CD4-positive, CD25-positive, alpha-beta regulatory T cell (primary cell): ENCODE measurements at regions not wholly inside any gene's neighbourhood (a gene's known extent, or its start where the extent isn't known, plus 50 kb on each side); places are given as distances from the start of the nearest gene placed in this dataset.

Experiments used
- ATAC-seq, 2 donors: fragments of 150-1000 bp; cut with Tn5 transposase; one replicate each; pipeline ENCODE4 v1.10.0; 2021; ENCODE audit warnings: low read depth in 2 of 2, moderate number of reproducible peaks in 2 of 2, moderate library complexity in 1 of 2
- DNase-seq, 3 donors: peaks; one replicate each; pipeline versions ENCODE4 v3.0.0 to v3.0.0-alpha.2; 2012 to 2022; ENCODE audit warnings: mixed read lengths in 1 of 3
- H3K27ac ChIP-seq: one replicate; pipeline ENCODE4 v1.7.0; 2013; ENCODE audit warnings: mild to moderate bottlenecking, low read length; ENCODE audit not compliant: insufficient read depth, poor library complexity, severe bottlenecking
- H3K27me3 ChIP-seq: one replicate; pipeline ENCODE4 v1.7.0; 2013; ENCODE audit warnings: low read length; ENCODE audit not compliant: control insufficient read depth, insufficient read depth
- H3K36me3 ChIP-seq: one replicate; pipeline ENCODE4 v1.7.0; 2013; ENCODE audit warnings: mild to moderate bottlenecking, low read length, moderate library complexity; ENCODE audit not compliant: control insufficient read depth, insufficient read depth
- H3K4me1 ChIP-seq: 2 replicates; pipeline ENCODE4 v1.7.0; 2013; ENCODE audit warnings: mild to moderate bottlenecking, low read length; ENCODE audit not compliant: insufficient read depth, control insufficient read depth, poor library complexity, severe bottlenecking
- H3K4me3 ChIP-seq: one replicate; pipeline ENCODE4 v1.7.0; 2013; ENCODE audit warnings: low read depth, mild to moderate bottlenecking, low read length, moderate library complexity
- H3K9me3 ChIP-seq, 2 experiments: 1 replicate in 1 of 2; 2 replicates in 1 of 2; pipeline ENCODE4 v1.7.0; 2013; ENCODE audit warnings: low read length in 2 of 2, mild to moderate bottlenecking in 1 of 2, moderate library complexity in 1 of 2; ENCODE audit not compliant: control insufficient read depth in 2 of 2
- H3K27ac Mint-ChIP-seq, 3 donors: one replicate each; pipeline ENCODE4 v1.8.0; 2020 to 2022; ENCODE audit warnings: mild to moderate bottlenecking in 3 of 3, mixed read lengths in 3 of 3, moderate library complexity in 2 of 3
- H3K27me3 Mint-ChIP-seq: one replicate; pipeline ENCODE4 v1.8.0; 2022; ENCODE audit warnings: mild to moderate bottlenecking, mixed read lengths
- H3K36me3 Mint-ChIP-seq: one replicate; pipeline ENCODE4 v1.8.0; 2020; ENCODE audit warnings: mixed read lengths
- H3K4me1 Mint-ChIP-seq, 4 donors: one replicate each; pipeline ENCODE4 v1.8.0; 2020 to 2022; ENCODE audit warnings: mixed read lengths in 4 of 4, mild to moderate bottlenecking in 1 of 4
- H3K4me3 Mint-ChIP-seq, 4 donors: one replicate each; pipeline ENCODE4 v1.8.0; 2020 to 2022; ENCODE audit warnings: mild to moderate bottlenecking in 4 of 4, mixed read lengths in 4 of 4, moderate library complexity in 3 of 4
- H3K9me3 Mint-ChIP-seq, 7 donors: one replicate each; pipeline ENCODE4 v1.8.0; 2020 to 2022; ENCODE audit warnings: mixed read lengths in 7 of 7, mild to moderate bottlenecking in 3 of 7, moderate library complexity in 2 of 7

GRCh38 chr5:155684417-155684816, 642.5 kb upstream of the SGCD start:
- DNase-seq, result no peak
- no peaks in the 10 kb centered on the region for H3K36me3 ChIP-seq
- H3K9me3 ChIP-seq, result no peaks in the 10 kb centered on the region
- H3K4me1 ChIP-seq, result no peaks in the 10 kb centered on the region
- ATAC-seq, result no peak
- no peak overlapping the region for H3K27ac ChIP-seq
- H3K27ac Mint-ChIP-seq, result no peak overlapping the region
- H3K9me3 Mint-ChIP-seq, result peaks cover 0 to 6% (median 2%) of the 10 kb centered on the region in 7 donors
- H3K4me3 ChIP-seq, result no peak overlapping the region
- no peaks in the 10 kb centered on the region for H3K27me3 ChIP-seq
- H3K4me3 Mint-ChIP-seq, result no peak overlapping the region
- H3K4me1 Mint-ChIP-seq, result no peaks in the 10 kb centered on the region
- no peaks in the 10 kb centered on the region for H3K27me3 Mint-ChIP-seq
- H3K36me3 Mint-ChIP-seq, result no peaks in the 10 kb centered on the region

- ATAC-seq, result no peak
- Histone ChIP-seq H3K4me1 (no peaks in the 10 kb centered on the region), H3K9me3 (no peaks in the 10 kb centered on the region), H3K36me3 (no peaks in the 10 kb centered on the region), H3K27me3 (no peaks in the 10 kb centered on the region), H3K27ac (no peak overlapping the region), H3K4me3 (no peak overlapping the region)
- H3K36me3 Mint-ChIP-seq, result no peaks in the 10 kb centered on the region
- no peak for DNase-seq
- no peak overlapping the region for H3K27ac Mint-ChIP-seq
- no peak overlapping the region for H3K4me3 Mint-ChIP-seq
- H3K9me3 Mint-ChIP-seq, result peaks cover 0 to 6% (median 0%) of the 10 kb centered on the region in 7 donors
- no peaks in the 10 kb centered on the region for H3K27me3 Mint-ChIP-seq
- H3K4me1 Mint-ChIP-seq, result no peaks in the 10 kb centered on the region
Measured at GRCh38 chr5:155686131-155686530, 640.8 kb upstream of the SGCD start.

GRCh38 chr5:155689406-155689805, 637.6 kb upstream of the SGCD start:
- H3K27me3 ChIP-seq, result no peaks in the 10 kb centered on the region
- no peaks in the 10 kb centered on the region for H3K27me3 Mint-ChIP-seq
- no peak overlapping the region for H3K27ac Mint-ChIP-seq

GRCh38 chr5:155696362-155696761, 630.6 kb upstream of the SGCD start:
- Mint-ChIP-seq H3K9me3 (peaks cover 0 to 7% (median 0%) of the 10 kb centered on the region in 7 donors), H3K27me3 (no peaks in the 10 kb centered on the region), H3K4me1 (no peaks in the 10 kb centered on the region), H3K27ac (no peak overlapping the region), H3K4me3 (no peak overlapping the region), H3K36me3 (no peaks in the 10 kb centered on the region)
- Histone ChIP-seq H3K27me3 (no peaks in the 10 kb centered on the region), H3K4me3 (no peak overlapping the region), H3K27ac (no peak overlapping the region), H3K4me1 (no peaks in the 10 kb centered on the region), H3K9me3 (no peaks in the 10 kb centered on the region), H3K36me3 (no peaks in the 10 kb centered on the region)
- ATAC-seq (no peak), DNase-seq (no peak)

More at GRCh38 chr5:155689406-155689805, 637.6 kb upstream of the SGCD start:
- H3K9me3 Mint-ChIP-seq, result peaks cover 0 to 2% (median 0%) of the 10 kb centered on the region in 7 donors
- Histone ChIP-seq H3K4me1 (no peaks in the 10 kb centered on the region), H3K4me3 (no peak overlapping the region), H3K9me3 (no peaks in the 10 kb centered on the region), H3K27ac (no peak overlapping the region), H3K36me3 (no peaks in the 10 kb centered on the region)
- no peak overlapping the region for H3K4me3 Mint-ChIP-seq
- no peaks in the 10 kb centered on the region for H3K36me3 Mint-ChIP-seq
- no peak for DNase-seq
- no peak for ATAC-seq
- H3K4me1 Mint-ChIP-seq, result no peaks in the 10 kb centered on the region

GRCh38 chr5:155697236-155697635, 629.7 kb upstream of the SGCD start:
- no peak for ATAC-seq
- DNase-seq, result no peak
- H3K4me1 Mint-ChIP-seq, result no peaks in the 10 kb centered on the region

GRCh38 chr5:155699385-155699784, 627.6 kb upstream of the SGCD start:
- Histone ChIP-seq H3K27me3 (no peaks in the 10 kb centered on the region), H3K36me3 (no peaks in the 10 kb centered on the region), H3K9me3 (no peaks in the 10 kb centered on the region), H3K4me1 (no peaks in the 10 kb centered on the region), H3K27ac (no peak overlapping the region), H3K4me3 (no peak overlapping the region)
- no peak overlapping the region for H3K27ac Mint-ChIP-seq
- H3K4me1 Mint-ChIP-seq, result no peaks in the 10 kb centered on the region
- no peaks in the 10 kb centered on the region for H3K27me3 Mint-ChIP-seq
- no peak for DNase-seq
- no peak overlapping the region for H3K4me3 Mint-ChIP-seq
- peaks cover 0 to 5% (median 0%) of the 10 kb centered on the region in 7 donors for H3K9me3 Mint-ChIP-seq
- H3K36me3 Mint-ChIP-seq, result no peaks in the 10 kb centered on the region
- ATAC-seq, result no peak

More at GRCh38 chr5:155697236-155697635, 629.7 kb upstream of the SGCD start:
- no peaks in the 10 kb centered on the region for H3K36me3 Mint-ChIP-seq
- H3K4me1 ChIP-seq, result no peaks in the 10 kb centered on the region
- no peak overlapping the region for H3K27ac Mint-ChIP-seq
- H3K9me3 Mint-ChIP-seq, result peaks cover 0 to 7% (median 0%) of the 10 kb centered on the region in 7 donors
- no peak overlapping the region for H3K27ac ChIP-seq
- H3K4me3 ChIP-seq, result no peak overlapping the region
- H3K27me3 Mint-ChIP-seq, result no peaks in the 10 kb centered on the region
- no peaks in the 10 kb centered on the region for H3K36me3 ChIP-seq
- no peaks in the 10 kb centered on the region for H3K27me3 ChIP-seq
- H3K9me3 ChIP-seq, result no peaks in the 10 kb centered on the region
- H3K4me3 Mint-ChIP-seq, result no peak overlapping the region

GRCh38 chr5:155700333-155700732, 626.6 kb upstream of the SGCD start:
- Mint-ChIP-seq H3K4me3 (no peak overlapping the region), H3K27ac (no peak overlapping the region), H3K9me3 (peaks cover 0 to 5% (median 0%) of the 10 kb centered on the region in 7 donors), H3K4me1 (no peaks in the 10 kb centered on the region), H3K27me3 (no peaks in the 10 kb centered on the region), H3K36me3 (no peaks in the 10 kb centered on the region)
- no peak for ATAC-seq
- peak in 1 of 3 donors; percentile 2 for DNase-seq
- Histone ChIP-seq H3K4me1 (no peaks in the 10 kb centered on the region), H3K9me3 (no peaks in the 10 kb centered on the region), H3K36me3 (no peaks in the 10 kb centered on the region), H3K27me3 (no peaks in the 10 kb centered on the region), H3K4me3 (no peak overlapping the region), H3K27ac (no peak overlapping the region)

GRCh38 chr5:155711882-155712281, 615.1 kb upstream of the SGCD start:
- ATAC-seq, result no peak
- Mint-ChIP-seq H3K27me3 (no peaks in the 10 kb centered on the region), H3K4me1 (no peaks in the 10 kb centered on the region), H3K4me3 (no peak overlapping the region), H3K9me3 (peaks cover 0 to 6% (median 1%) of the 10 kb centered on the region in 7 donors), H3K27ac (no peak overlapping the region), H3K36me3 (no peaks in the 10 kb centered on the region)
- no peak overlapping the region for H3K27ac ChIP-seq
- no peaks in the 10 kb centered on the region for H3K27me3 ChIP-seq
- no peak for DNase-seq
- H3K9me3 ChIP-seq, result no peaks in the 10 kb centered on the region
- H3K4me3 ChIP-seq, result no peak overlapping the region
- H3K36me3 ChIP-seq, result no peaks in the 10 kb centered on the region
- H3K4me1 ChIP-seq, result no peaks in the 10 kb centered on the region
